WERI-Rb-1 (cell line): ENCODE measurements at regions not wholly inside any gene's neighbourhood (a gene's known extent, or its start where the extent isn't known, plus 50 kb on each side); places are given as distances from the start of the nearest gene placed in this dataset.

Experiments
- DNase-seq: peaks from one replicate; pipeline ENCODE4 v3.0.0-alpha.2; 2020
- H3K27ac ChIP-seq: fragments of 250-450 bp; sonication (Bioruptor Pico); 2 replicates; pipeline ENCODE4 v1.5.1; 2020; ENCODE audit warnings: mild to moderate bottlenecking, moderate library complexity
- H3K27me3 ChIP-seq: fragments of 250-450 bp; sonication (Bioruptor Pico); 2 replicates; pipeline ENCODE4 v1.5.1; 2021; ENCODE audit warnings: mild to moderate bottlenecking, low read depth, moderate library complexity; ENCODE audit not compliant: insufficient read depth, severe bottlenecking
- H3K36me3 ChIP-seq: fragments of 250-450 bp; sonication (Bioruptor Pico); 2 replicates; pipeline ENCODE4 v1.5.1; 2020; ENCODE audit warnings: mild to moderate bottlenecking, moderate library complexity
- H3K4me3 ChIP-seq: 2 replicates; pipeline ENCODE4 v1.5.1; 2011; ENCODE audit warnings: low read depth, mild to moderate bottlenecking, control low read depth, low read length
- H3K9me3 ChIP-seq: fragments of 250-450 bp; sonication (Bioruptor Pico); 2 replicates; pipeline ENCODE4 v1.5.1; 2021; ENCODE audit warnings: mild to moderate bottlenecking, moderate library complexity; ENCODE audit not compliant: severe bottlenecking
- TF ChIP-seq, protein P1 (sequence below): IDR thresholded peaks from 2 replicates; pipeline ENCODE4 v1.5.1; 2011; ENCODE audit warnings: low read depth, mild to moderate bottlenecking, control low read depth, inconsistent platforms, low read length

DNA sequence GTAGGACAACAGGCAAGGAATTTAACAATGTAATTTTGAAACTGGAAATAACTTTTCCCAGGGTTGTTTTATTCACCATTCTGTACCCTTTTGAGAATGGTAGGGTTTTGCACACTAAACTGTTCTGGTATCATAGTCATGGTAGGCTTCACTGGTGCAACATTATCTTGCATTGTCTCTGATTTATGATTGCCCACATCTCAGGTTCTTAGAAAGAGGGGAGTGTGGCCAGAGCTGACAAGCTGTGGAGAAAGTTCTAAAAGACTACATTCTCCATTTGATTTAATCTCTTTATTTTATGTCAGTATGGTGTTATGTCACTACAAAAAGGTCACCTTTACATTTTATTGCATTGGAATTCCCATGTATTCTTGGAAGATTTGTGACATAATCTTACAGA lies 447.3 kb downstream of the GRIA2 start:
- no peaks in the 10 kb centered on the region for H3K36me3 ChIP-seq
- TF ChIP-seq, protein P1, sequence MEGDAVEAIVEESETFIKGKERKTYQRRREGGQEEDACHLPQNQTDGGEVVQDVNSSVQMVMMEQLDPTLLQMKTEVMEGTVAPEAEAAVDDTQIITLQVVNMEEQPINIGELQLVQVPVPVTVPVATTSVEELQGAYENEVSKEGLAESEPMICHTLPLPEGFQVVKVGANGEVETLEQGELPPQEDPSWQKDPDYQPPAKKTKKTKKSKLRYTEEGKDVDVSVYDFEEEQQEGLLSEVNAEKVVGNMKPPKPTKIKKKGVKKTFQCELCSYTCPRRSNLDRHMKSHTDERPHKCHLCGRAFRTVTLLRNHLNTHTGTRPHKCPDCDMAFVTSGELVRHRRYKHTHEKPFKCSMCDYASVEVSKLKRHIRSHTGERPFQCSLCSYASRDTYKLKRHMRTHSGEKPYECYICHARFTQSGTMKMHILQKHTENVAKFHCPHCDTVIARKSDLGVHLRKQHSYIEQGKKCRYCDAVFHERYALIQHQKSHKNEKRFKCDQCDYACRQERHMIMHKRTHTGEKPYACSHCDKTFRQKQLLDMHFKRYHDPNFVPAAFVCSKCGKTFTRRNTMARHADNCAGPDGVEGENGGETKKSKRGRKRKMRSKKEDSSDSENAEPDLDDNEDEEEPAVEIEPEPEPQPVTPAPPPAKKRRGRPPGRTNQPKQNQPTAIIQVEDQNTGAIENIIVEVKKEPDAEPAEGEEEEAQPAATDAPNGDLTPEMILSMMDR = no peak
- no peak overlapping the region for H3K27ac ChIP-seq
- DNase-seq = no peak
- H3K9me3 ChIP-seq = no peaks in the 10 kb centered on the region
- H3K27me3 ChIP-seq = no peaks in the 10 kb centered on the region
- no peak overlapping the region for H3K4me3 ChIP-seq

DNA sequence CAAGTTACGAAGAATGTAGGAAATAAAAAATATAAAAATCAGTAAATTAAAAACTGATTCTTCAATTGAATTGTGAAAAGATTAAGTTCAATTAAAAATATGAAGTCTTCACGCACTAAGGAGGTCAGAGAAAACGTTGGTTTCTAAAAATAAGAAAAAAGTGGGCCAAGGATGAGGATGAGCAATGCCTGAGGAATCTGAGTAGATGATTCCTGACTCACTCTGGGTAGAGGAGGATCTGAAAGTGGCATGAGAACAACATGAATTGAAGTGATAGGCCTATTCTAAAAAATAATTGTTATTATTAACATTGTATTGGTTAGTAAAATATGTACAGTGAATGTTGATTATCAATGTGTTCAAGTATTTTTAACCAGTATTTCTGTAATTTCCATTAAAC lies 444.2 kb downstream of the GRIA2 start:
- no peak overlapping the region for H3K4me3 ChIP-seq
- DNase-seq = no peak
- TF ChIP-seq, protein P1 = no peak
- no peaks in the 10 kb centered on the region for H3K36me3 ChIP-seq
- no peaks in the 10 kb centered on the region for H3K9me3 ChIP-seq
- H3K27ac ChIP-seq = no peak overlapping the region
- no peaks in the 10 kb centered on the region for H3K27me3 ChIP-seq

DNA sequence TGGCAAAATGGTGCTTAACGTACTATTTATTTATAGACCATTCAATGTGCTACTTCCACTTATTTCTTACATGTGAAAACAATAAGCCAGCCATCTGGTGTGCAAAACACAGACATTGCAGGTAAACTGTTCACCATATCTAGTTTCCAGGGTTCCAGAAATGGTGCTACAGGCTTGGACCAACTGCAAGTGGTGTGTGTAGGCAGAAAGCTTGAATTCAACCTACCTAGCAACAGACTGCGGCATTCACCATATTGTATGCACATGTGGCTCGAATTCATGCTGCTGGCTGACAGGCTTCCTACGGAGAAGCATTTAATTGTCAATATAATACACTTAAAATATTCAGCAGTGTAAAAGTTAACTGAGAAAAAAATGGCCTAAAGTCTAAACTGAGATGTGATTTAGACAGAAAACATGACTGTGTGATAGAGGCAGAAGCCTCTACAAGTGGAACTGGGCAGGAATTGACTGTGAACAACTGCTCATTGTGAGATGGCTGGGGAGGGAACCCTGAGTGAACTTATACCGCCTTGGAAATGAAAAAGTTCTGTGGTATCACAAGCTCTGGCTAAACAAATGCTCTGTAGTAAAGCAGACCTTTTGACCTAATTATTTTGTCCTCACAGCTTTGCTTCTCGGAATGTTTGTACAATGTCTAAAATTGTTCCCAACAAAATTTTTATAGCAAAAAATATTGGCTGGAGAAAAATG lies 434.7 kb downstream of the GRIA2 start:
- H3K9me3 ChIP-seq = peaks cover 3% of the 10 kb centered on the region
- no peaks in the 10 kb centered on the region for H3K27me3 ChIP-seq
- DNase-seq = no peak
- TF ChIP-seq, protein P1 = no peak
- no peak overlapping the region for H3K27ac ChIP-seq
- H3K4me3 ChIP-seq = no peak overlapping the region
- H3K36me3 ChIP-seq = no peaks in the 10 kb centered on the region

DNA sequence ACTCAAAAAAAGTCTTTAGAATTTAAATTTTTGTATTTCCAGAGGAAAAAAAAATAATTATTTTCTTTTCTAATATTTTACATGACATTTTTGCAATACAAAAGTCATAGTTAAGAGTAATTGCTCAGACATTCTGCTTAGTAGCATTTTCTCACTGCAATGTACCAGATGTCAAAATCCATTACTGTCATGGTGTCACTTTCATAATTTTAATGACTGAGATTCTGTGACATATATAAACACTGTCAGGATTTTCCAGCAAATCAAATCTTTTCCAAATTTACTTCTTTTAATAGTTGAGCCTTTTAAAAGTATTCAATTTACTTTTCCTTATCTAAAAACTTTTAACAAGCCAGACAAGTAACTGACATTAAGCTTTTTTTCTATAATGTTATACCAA lies 422.7 kb downstream of the GRIA2 start:
- TF ChIP-seq, protein P1 = no peak
- Histone ChIP-seq H3K27me3 (no peaks in the 10 kb centered on the region), H3K36me3 (no peaks in the 10 kb centered on the region), H3K27ac (no peak overlapping the region), H3K9me3 (no peaks in the 10 kb centered on the region), H3K4me3 (no peak overlapping the region)
- DNase-seq = no peak

DNA sequence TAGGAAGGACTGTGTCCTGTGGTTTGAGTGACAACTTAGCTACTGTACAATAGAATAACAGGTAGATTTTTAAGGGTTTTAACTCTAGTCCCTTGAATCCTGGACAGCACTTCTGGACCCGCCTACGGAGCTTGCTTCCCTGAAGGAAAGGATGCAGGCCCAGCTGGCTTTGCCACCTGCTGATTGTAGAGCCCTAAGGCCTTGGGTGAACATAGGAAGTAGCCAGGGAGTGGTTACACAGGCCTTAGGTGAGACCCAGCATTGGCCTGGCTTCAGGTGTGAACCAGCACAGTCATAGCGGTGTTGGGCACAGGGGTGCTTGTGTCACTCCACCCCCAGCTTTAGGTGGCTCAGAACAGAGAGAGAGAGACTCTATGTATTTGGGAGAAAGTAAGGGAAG lies 413.5 kb downstream of the GRIA2 start:
- H3K27me3 ChIP-seq = no peaks in the 10 kb centered on the region
- DNase-seq = no peak
- TF ChIP-seq, protein P1 = no peak
- H3K36me3 ChIP-seq = no peaks in the 10 kb centered on the region
- H3K4me3 ChIP-seq = no peak overlapping the region
- no peak overlapping the region for H3K27ac ChIP-seq
- no peaks in the 10 kb centered on the region for H3K9me3 ChIP-seq
